SK-N-SH (cell line): ENCODE measurements at regions not wholly inside any gene's neighbourhood (a gene's known extent, or its start where the extent isn't known, plus 50 kb on each side); places are given as distances from the start of the nearest gene placed in this dataset.

Experiments
- CTCF ChIA-PET: fragments of 300-600, 350-600 bp; formaldehyde crosslinking; extraction: SDS; loops from one replicate; lab custom pipeline; 2021; lab: Yijun Ruan, JAX
- POLR2A ChIA-PET: fragments of 350-600 bp; sonication (Branson Sonifier 250); formaldehyde crosslinking; extraction: SDS; loops from one replicate; lab custom pipeline; 2020; ENCODE audit warnings: antibody characterized with exemption, inconsistent platforms; lab: Yijun Ruan, JAX
- DNase-seq: peaks from one replicate; pipeline ENCODE4 v3.0.0; 2012
- H2AFZ ChIP-seq: fragments of 200-600 bp; sonication (generic); 2 replicates; pipeline ENCODE4 v1.8.1; 2016; ENCODE audit warnings: antibody characterized with exemption, mild to moderate bottlenecking, low read depth
- H3F3A ChIP-seq: fragments of 200-600 bp; sonication (generic); replicated peaks from 2 replicates; pipeline ENCODE3; 2016; ENCODE audit warnings: antibody characterized with exemption, mild to moderate bottlenecking; ENCODE audit not compliant: insufficient read depth
- H3K27ac ChIP-seq, 2 experiments: fragments of 200-500 bp in 1 of 2; fragments of 200-600 bp in 1 of 2; sonication (Bioruptor generic) in 1 of 2; sonication (generic), shearing (Covaris generic) in 1 of 2; 2 replicates each; pipeline versions ENCODE4 v1.5.1 to v1.6.1; 2014 to 2016; ENCODE audit warnings: low read depth in 2 of 2, inconsistent platforms in 1 of 2, low read length in 1 of 2, mild to moderate bottlenecking in 1 of 2, mixed read lengths in 1 of 2
- H3K27me3 ChIP-seq: fragments of 200-600 bp; sonication (generic), shearing (Covaris generic); 2 replicates; pipeline ENCODE4 v1.6.1; 2016; ENCODE audit warnings: mixed run types; ENCODE audit not compliant: insufficient read depth
- H3K36me3 ChIP-seq, 2 experiments: fragments of 200-500 bp in 1 of 2; fragments of 200-600 bp in 1 of 2; sonication (Bioruptor generic) in 1 of 2; sonication (generic) in 1 of 2; replicated peaks in 1 of 2; 2 replicates each; pipeline versions ENCODE3 to v1.5.1; 2014 to 2016; ENCODE audit warnings: low read length in 1 of 2, mild to moderate bottlenecking in 1 of 2; ENCODE audit not compliant: insufficient read depth in 2 of 2, control insufficient read depth in 1 of 2
- H3K4me1 ChIP-seq, 2 experiments: fragments of 200-500 bp in 1 of 2; fragments of 200-600 bp in 1 of 2; sonication (Bioruptor generic) in 1 of 2; sonication (generic), shearing (Covaris generic) in 1 of 2; 2 replicates each; pipeline versions ENCODE4 v1.5.1 to v1.6.1; 2014 to 2016; ENCODE audit warnings: low read depth in 1 of 2, low read length in 1 of 2, mixed run types in 1 of 2; ENCODE audit not compliant: insufficient read depth in 2 of 2, control insufficient read depth in 1 of 2
- H3K4me2 ChIP-seq: fragments of 200-600 bp; sonication (generic), shearing (Covaris generic); 2 replicates; pipeline ENCODE4 v1.6.1; 2017; ENCODE audit warnings: mixed run types
- H3K4me3 ChIP-seq, 2 experiments: fragments of 200-500 bp in 1 of 2; fragments of 200-600 bp in 1 of 2; sonication (Bioruptor generic) in 1 of 2; sonication (generic), shearing (Covaris generic) in 1 of 2; 2 replicates each; pipeline versions ENCODE4 v1.5.1 to v1.8.1; 2014 to 2016; ENCODE audit warnings: low read depth in 2 of 2, inconsistent platforms in 1 of 2, low read length in 1 of 2, mild to moderate bottlenecking in 1 of 2, mixed read lengths in 1 of 2, moderate library complexity in 1 of 2
- H3K79me2 ChIP-seq: fragments of 200-600 bp; sonication (generic); 2 replicates; pipeline ENCODE4 v1.8.1; 2017; ENCODE audit warnings: mild to moderate bottlenecking; ENCODE audit not compliant: insufficient read depth
- H3K9ac ChIP-seq: fragments of 200-600 bp; sonication (generic); 2 replicates; pipeline ENCODE4 v1.6.1; 2017; ENCODE audit warnings: mixed run types
- H3K9me2 ChIP-seq: fragments of 200-600 bp; sonication (generic); 2 replicates; pipeline ENCODE4 v1.6.1; 2017; ENCODE audit warnings: mixed run types
- H3K9me3 ChIP-seq: fragments of 200-600 bp; sonication (generic); 2 replicates; pipeline ENCODE4 v1.6.1; 2017; ENCODE audit warnings: mixed run types, mild to moderate bottlenecking, moderate library complexity
- H4K20me1 ChIP-seq: fragments of 200-600 bp; sonication (generic); 2 replicates; pipeline ENCODE4 v1.6.1; 2017; ENCODE audit warnings: mild to moderate bottlenecking, mixed run types; ENCODE audit not compliant: insufficient read depth
- EP300 ChIP-seq, 2 experiments: IDR thresholded peaks; 2 replicates each; pipeline versions ENCODE4 v1.4.0 to v1.6.1; 2012; ENCODE audit warnings: borderline replicate concordance in 1 of 2, low read depth in 1 of 2, low read length in 1 of 2
- EZH2phosphoT487 ChIP-seq: fragments of 200-600 bp; sonication (generic); IDR thresholded peaks from 2 replicates; pipeline ENCODE4 v1.6.1; 2017; ENCODE audit warnings: low read depth, mixed run types, mild to moderate bottlenecking, antibody characterized with exemption, moderate library complexity, borderline replicate concordance
- FOXJ3 ChIP-seq: sonication (generic); formaldehyde crosslinking; IDR thresholded peaks from 2 replicates; pipeline ENCODE4 v1.5.1; 2020; ENCODE audit warnings: mild to moderate bottlenecking, missing genetic modification reagents
- FOXM1 ChIP-seq: IDR thresholded peaks from 2 replicates; pipeline ENCODE4 v1.4.0; 2012; ENCODE audit warnings: low read depth, mild to moderate bottlenecking
- GABPA ChIP-seq: IDR thresholded peaks from 2 replicates; pipeline ENCODE4 v1.4.0; 2012; ENCODE audit warnings: low read depth, mild to moderate bottlenecking
- JUND ChIP-seq: IDR thresholded peaks from 2 replicates; pipeline ENCODE4 v1.4.0; 2012
- MXI1 ChIP-seq: IDR thresholded peaks from 2 replicates; pipeline ENCODE4 v1.6.1; 2012; ENCODE audit warnings: mild to moderate bottlenecking, low read depth, low read length, improper control_type of control experiment
- NRF1 ChIP-seq: IDR thresholded peaks from 2 replicates; pipeline ENCODE4 v1.6.1; 2012; ENCODE audit warnings: low read depth, mild to moderate bottlenecking, low read length
- PBX3 ChIP-seq: IDR thresholded peaks from 2 replicates; pipeline ENCODE4; 2012
- POLR2AphosphoS5 ChIP-seq: IDR thresholded peaks from 2 replicates; pipeline ENCODE4 v1.6.1; 2012; ENCODE audit warnings: low read depth, low read length
- RCOR1 ChIP-seq: fragments of 150-350 bp; IDR thresholded peaks from 2 replicates; pipeline ENCODE4 v1.6.1; 2017; ENCODE audit warnings: antibody characterized with exemption, low read length
- RXRA ChIP-seq: IDR thresholded peaks from 2 replicates; pipeline ENCODE4 v1.4.0; 2012; ENCODE audit warnings: low read depth, mild to moderate bottlenecking, borderline replicate concordance
- SIN3A ChIP-seq: IDR thresholded peaks from 2 replicates; pipeline ENCODE4 v1.6.1; 2012; ENCODE audit warnings: low read depth, mild to moderate bottlenecking, low read length, moderate library complexity, borderline replicate concordance
- SMC3 ChIP-seq: IDR thresholded peaks from 2 replicates; pipeline ENCODE4 v1.6.1; 2012; ENCODE audit warnings: low read depth, low read length, improper control_type of control experiment
- TAF1 ChIP-seq: IDR thresholded peaks from 2 replicates; pipeline ENCODE4 v1.6.1; 2012; ENCODE audit warnings: low read depth, mild to moderate bottlenecking, low read length, moderate library complexity, borderline replicate concordance
- TCF12 ChIP-seq: IDR thresholded peaks from 2 replicates; pipeline ENCODE4 v1.4.0; 2012
- TEAD4 ChIP-seq: IDR thresholded peaks from 2 replicates; pipeline ENCODE4 v1.4.0; 2012; ENCODE audit warnings: mild to moderate bottlenecking, borderline replicate concordance; ENCODE audit not compliant: insufficient read depth
- USF1 ChIP-seq: IDR thresholded peaks from 2 replicates; pipeline ENCODE4 v1.4.0; 2012; ENCODE audit warnings: low read depth, borderline replicate concordance
- USF2 ChIP-seq: fragments of 150-350 bp; IDR thresholded peaks from 2 replicates; pipeline ENCODE4 v1.6.1; 2017; ENCODE audit warnings: antibody characterized with exemption, low read length, low read depth, borderline replicate concordance
- YY1 ChIP-seq: IDR thresholded peaks from 2 replicates; pipeline ENCODE4 v1.4.0; 2012; ENCODE audit warnings: low read depth, mild to moderate bottlenecking
- ZBTB33 ChIP-seq: IDR thresholded peaks from 2 replicates; pipeline ENCODE4 v1.4.0; 2012; ENCODE audit warnings: low read depth, borderline replicate concordance
- WGBS: methylation state at CpG from one replicate; pipeline ENCODE4 v1.1.6; 2017; ENCODE audit warnings: low lambda C conversion rate; 5-methylcytosine and 5-hydroxymethylcytosine counted together
- TF ChIP-seq, protein P1 (sequence below): fragments of 150-350 bp; IDR thresholded peaks from 2 replicates; pipeline ENCODE4 v1.6.1; 2016; ENCODE audit warnings: mild to moderate bottlenecking, low read depth, low read length

DNA sequence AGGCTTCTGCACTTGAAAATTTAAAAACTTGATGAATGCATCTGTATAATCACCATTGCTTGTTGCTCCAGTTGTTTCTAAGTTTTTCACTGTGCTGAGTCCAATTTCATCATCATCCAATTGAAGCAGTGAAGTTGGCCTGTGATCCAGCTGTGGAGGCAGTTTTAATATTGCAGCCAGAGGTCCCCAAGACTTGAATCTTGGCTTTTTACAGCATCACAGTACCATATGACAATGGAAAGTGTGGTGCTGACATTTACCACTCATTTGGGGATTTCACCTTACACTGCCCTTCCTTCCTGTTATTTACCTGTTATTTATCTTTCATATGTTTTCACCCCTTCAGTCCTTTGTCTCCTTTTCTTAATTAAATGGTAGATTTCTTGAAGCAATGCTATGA, 76.2 kb upstream of the SPIN1 start:
- H3K9me3 ChIP-seq: no peaks in the 10 kb centered on the region
- CTCF ChIA-PET: no interaction called here
- POLR2A ChIA-PET: no interaction called here

DNA sequence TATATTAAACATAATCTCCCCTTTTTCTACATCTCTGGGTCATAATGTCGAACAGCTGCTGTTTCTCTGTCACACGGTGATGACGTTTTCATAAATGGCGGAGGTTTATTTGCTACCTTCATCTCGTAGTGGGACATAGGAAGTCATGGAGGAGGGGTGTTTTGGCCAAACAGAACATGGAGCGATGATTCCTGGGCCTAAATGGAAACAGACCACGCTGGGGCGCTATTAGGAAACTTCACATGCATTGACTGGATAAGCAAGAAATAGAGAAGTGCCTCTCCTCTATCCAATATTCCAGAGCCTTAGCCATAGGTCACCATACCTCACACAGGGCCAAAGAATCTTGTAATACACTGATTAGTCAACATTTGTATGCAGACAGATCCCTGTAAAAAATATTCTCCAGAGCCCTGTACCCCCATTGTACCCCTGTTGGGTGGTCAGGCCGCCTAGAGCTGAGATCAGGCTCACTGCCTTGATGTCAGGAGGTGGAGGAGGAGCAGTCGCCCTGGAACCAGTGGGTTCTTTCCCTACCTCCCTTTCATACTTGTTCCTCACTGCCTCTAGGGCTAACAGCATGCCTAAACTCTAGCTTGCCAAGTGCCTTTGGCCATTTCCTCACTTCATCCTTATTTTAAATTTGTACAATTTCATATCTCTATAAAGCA, 77.8 kb upstream of the SPIN1 start:
- H2AFZ ChIP-seq: no peak overlapping the region
- ChIA-PET POLR2A (no interaction called here), CTCF (no interaction called here)
- no peaks in the 10 kb centered on the region for H3K9me2 ChIP-seq
- H3K9me3 ChIP-seq: no peaks in the 10 kb centered on the region
- WGBS: 51% methylated on average over 10 of the region's 10 CpGs
- no peak for TF ChIP-seq PBX3
- no peak for TF ChIP-seq SMC3
- TF ChIP-seq TAF1: no peak
- no peak for TF ChIP-seq NRF1
- no peak for TF ChIP-seq USF2
- TF ChIP-seq, protein P1, sequence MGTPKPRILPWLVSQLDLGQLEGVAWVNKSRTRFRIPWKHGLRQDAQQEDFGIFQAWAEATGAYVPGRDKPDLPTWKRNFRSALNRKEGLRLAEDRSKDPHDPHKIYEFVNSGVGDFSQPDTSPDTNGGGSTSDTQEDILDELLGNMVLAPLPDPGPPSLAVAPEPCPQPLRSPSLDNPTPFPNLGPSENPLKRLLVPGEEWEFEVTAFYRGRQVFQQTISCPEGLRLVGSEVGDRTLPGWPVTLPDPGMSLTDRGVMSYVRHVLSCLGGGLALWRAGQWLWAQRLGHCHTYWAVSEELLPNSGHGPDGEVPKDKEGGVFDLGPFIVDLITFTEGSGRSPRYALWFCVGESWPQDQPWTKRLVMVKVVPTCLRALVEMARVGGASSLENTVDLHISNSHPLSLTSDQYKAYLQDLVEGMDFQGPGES: no peak
- no peak for TF ChIP-seq TEAD4
- no peak for TF ChIP-seq MXI1
- TF ChIP-seq EP300 (IDR thresholded peaks at IDR 0.05; ENCODE audit: borderline replicate concordance in 1 of 2, low read depth in 1 of 2, low read length in 1 of 2): no peak
- TF ChIP-seq TCF12: no peak
- TF ChIP-seq RXRA: no peak
- no peak for TF ChIP-seq ZBTB33
- no peak for TF ChIP-seq FOXJ3 (CRISPR knock-in tag)
- no peak overlapping the region for H3K9ac ChIP-seq
- H3K4me3 ChIP-seq: no peak overlapping the region
- no peak overlapping the region for H3K27ac ChIP-seq
- no peak overlapping the region for H3K4me2 ChIP-seq
- no peaks in the 10 kb centered on the region for H3K4me1 ChIP-seq
- no peaks in the 10 kb centered on the region for H3K27me3 ChIP-seq
- no peaks in the 10 kb centered on the region for H3F3A ChIP-seq
- H4K20me1 ChIP-seq: no peaks in the 10 kb centered on the region
- DNase-seq: no peak
- H3K36me3 ChIP-seq: no peaks in the 10 kb centered on the region
- H3K79me2 ChIP-seq: no peaks in the 10 kb centered on the region

More for the DNA sequence above, 76.2 kb upstream of the SPIN1 start:
- Histone ChIP-seq H3K79me2 (no peaks in the 10 kb centered on the region), H3F3A (no peaks in the 10 kb centered on the region), H3K4me2 (no peak overlapping the region), H3K9ac (no peak overlapping the region), H2AFZ (no peak overlapping the region), H3K9me2 (no peaks in the 10 kb centered on the region), H3K4me3 (no peak overlapping the region), H4K20me1 (no peaks in the 10 kb centered on the region), H3K36me3 (no peaks in the 10 kb centered on the region), H3K4me1 (no peaks in the 10 kb centered on the region), H3K27ac (no peak overlapping the region), H3K27me3 (no peaks in the 10 kb centered on the region)
- TF ChIP-seq SIN3A (no peak), USF1 (no peak), JUND (no peak), POLR2AphosphoS5 (no peak), YY1 (no peak), EZH2phosphoT487 (no peak), RCOR1 (no peak), TCF12 (no peak), FOXJ3 (CRISPR knock-in tag) (no peak), TEAD4 (no peak), FOXM1 (no peak), USF2 (no peak), GABPA (no peak)
- no peak for DNase-seq
